ENCODE measurements at regions not wholly inside any gene's neighbourhood (a gene's known extent, or its start where the extent isn't known, plus 50 kb on each side); places are given as distances from the start of the nearest gene placed in this dataset.

GRCh38 chr1:5571438-5571837, 420.8 kb downstream of the NPHP4 start:
- intact Hi-C loops (cut with micrococcal nuclease), result no loop called here

GRCh38 chr1:5570931-5571330, 421.3 kb downstream of the NPHP4 start:
- Histone ChIP-seq H3K9me3 (replicated peaks) (peaks cover 29% of the 10 kb centered on the region), H3K4me1 (no peaks in the 10 kb centered on the region), H3K27me3 (ENCODE audit: low read depth) (peaks cover 28% of the 10 kb centered on the region), H3K4me3 (no peak overlapping the region), H3K36me3 (no peaks in the 10 kb centered on the region), H3K27ac (replicated peaks) (no peak overlapping the region)
- DNase-seq, result no peak
- intact Hi-C loops (cut with micrococcal nuclease), result no loop called here
- no peak for TF ChIP-seq CTCF (IDR thresholded peaks at IDR 0.05; ENCODE audit: borderline replicate concordance)

More at GRCh38 chr1:5571438-5571837, 420.8 kb downstream of the NPHP4 start:
- H3K36me3 ChIP-seq, result no peaks in the 10 kb centered on the region
- peaks cover 28% of the 10 kb centered on the region for H3K27me3 ChIP-seq (ENCODE audit: low read depth)
- peaks cover 29% of the 10 kb centered on the region for H3K9me3 ChIP-seq (replicated peaks)
- no peak overlapping the region for H3K27ac ChIP-seq (replicated peaks)
- no peak for DNase-seq
- H3K4me3 ChIP-seq, result no peak overlapping the region
- no peak for TF ChIP-seq CTCF (IDR thresholded peaks at IDR 0.05; ENCODE audit: borderline replicate concordance)
- no peaks in the 10 kb centered on the region for H3K4me1 ChIP-seq

- peaks cover 42% of the 10 kb centered on the region for H3K27me3 ChIP-seq (ENCODE audit: low read depth)
These were observed 423.9 kb downstream of the NPHP4 start for GRCh38 chr1:5568321-5568720.

GRCh38 chr1:5567839-5568238, 424.4 kb downstream of the NPHP4 start:
- intact Hi-C loops (cut with micrococcal nuclease), result no loop called here
- no peak for DNase-seq

More at GRCh38 chr1:5568321-5568720, 423.9 kb downstream of the NPHP4 start:
- H3K9me3 ChIP-seq (replicated peaks), result peaks cover 29% of the 10 kb centered on the region
- H3K27ac ChIP-seq (replicated peaks), result no peak overlapping the region
- H3K4me3 ChIP-seq, result no peak overlapping the region
- intact Hi-C loops (cut with micrococcal nuclease), result no loop called here
- H3K4me1 ChIP-seq, result no peaks in the 10 kb centered on the region
- no peak for TF ChIP-seq CTCF (IDR thresholded peaks at IDR 0.05; ENCODE audit: borderline replicate concordance)
- no peak for DNase-seq
- H3K36me3 ChIP-seq, result no peaks in the 10 kb centered on the region

GRCh38 chr1:5566924-5567323, 425.3 kb downstream of the NPHP4 start:
- TF ChIP-seq CTCF (IDR thresholded peaks at IDR 0.05; ENCODE audit: borderline replicate concordance), result no peak
- Histone ChIP-seq H3K27ac (replicated peaks) (no peak overlapping the region), H3K4me3 (no peak overlapping the region), H3K9me3 (replicated peaks) (peaks cover 29% of the 10 kb centered on the region), H3K36me3 (no peaks in the 10 kb centered on the region), H3K4me1 (no peaks in the 10 kb centered on the region), H3K27me3 (ENCODE audit: low read depth) (peaks cover 47% of the 10 kb centered on the region)
- DNase-seq, result no peak
- intact Hi-C loops (cut with micrococcal nuclease), result no loop called here

More at GRCh38 chr1:5567839-5568238, 424.4 kb downstream of the NPHP4 start:
- peaks cover 42% of the 10 kb centered on the region for H3K27me3 ChIP-seq (ENCODE audit: low read depth)
- no peaks in the 10 kb centered on the region for H3K36me3 ChIP-seq
- no peak for TF ChIP-seq CTCF (IDR thresholded peaks at IDR 0.05; ENCODE audit: borderline replicate concordance)
- no peak overlapping the region for H3K27ac ChIP-seq (replicated peaks)
- peaks cover 29% of the 10 kb centered on the region for H3K9me3 ChIP-seq (replicated peaks)
- no peak overlapping the region for H3K4me3 ChIP-seq
- H3K4me1 ChIP-seq, result no peaks in the 10 kb centered on the region
